Nephron (organoid): ENCODE measurements at regions not wholly inside any gene's neighbourhood (a gene's known extent, or its start where the extent isn't known, plus 50 kb on each side); places are given as distances from the start of the nearest gene placed in this dataset.
A peak's percentile ranks its signal among the peaks of the same experiment; 100 is the strongest.

Experiments
- H3K27ac Mint-ChIP-seq, 3 experiments: 2 replicates each; pipeline ENCODE4 v1.8.0; 2020; ENCODE audit warnings: mixed read lengths in 3 of 3, mild to moderate bottlenecking in 2 of 3, moderate library complexity in 1 of 3
- H3K27me3 Mint-ChIP-seq: 2 replicates; pipeline ENCODE4 v1.8.0; 2021; ENCODE audit warnings: low read depth, mild to moderate bottlenecking, moderate library complexity, mixed read lengths
- H3K36me3 Mint-ChIP-seq: 2 replicates; pipeline ENCODE4 v1.8.0; 2020; ENCODE audit warnings: low read depth, mixed read lengths
- H3K4me1 Mint-ChIP-seq: 2 replicates; pipeline ENCODE4 v1.8.0; 2020; ENCODE audit warnings: mixed read lengths
- H3K4me3 Mint-ChIP-seq, 3 experiments: 2 replicates each; pipeline ENCODE4 v1.8.0; 2020; ENCODE audit warnings: mild to moderate bottlenecking in 3 of 3, mixed read lengths in 3 of 3, moderate library complexity in 2 of 3
- H3K9me3 Mint-ChIP-seq: 2 replicates; pipeline ENCODE4 v1.8.0; 2020; ENCODE audit warnings: mixed read lengths
- CTCF ChIP-seq, 3 experiments: fragments of 200-600 bp; sonication (generic); IDR thresholded peaks; one replicate each; pipeline ENCODE4 v1.5.0; 2021; ENCODE audit warnings: antibody characterized with exemption in 3 of 3; ENCODE audit not compliant: unreplicated experiment in 3 of 3

GRCh38 chr4:159515314-159516025, 412.6 kb downstream of the RAPGEF2 start:
- H3K27me3 Mint-ChIP-seq, result no peaks in the 10 kb centered on the region
- H3K4me3 Mint-ChIP-seq, result no peak overlapping the region
- TF ChIP-seq CTCF (IDR thresholded peaks at IDR 0.05; ENCODE audit: unreplicated experiment in 3 of 3), result no peak
- H3K9me3 Mint-ChIP-seq, result peaks cover 5% of the 10 kb centered on the region
- peak overlapping the region in 1 of 3 experiments; percentile 58 for H3K27ac Mint-ChIP-seq
- no peaks in the 10 kb centered on the region for H3K36me3 Mint-ChIP-seq
- peaks cover 13% of the 10 kb centered on the region for H3K4me1 Mint-ChIP-seq

DNA sequence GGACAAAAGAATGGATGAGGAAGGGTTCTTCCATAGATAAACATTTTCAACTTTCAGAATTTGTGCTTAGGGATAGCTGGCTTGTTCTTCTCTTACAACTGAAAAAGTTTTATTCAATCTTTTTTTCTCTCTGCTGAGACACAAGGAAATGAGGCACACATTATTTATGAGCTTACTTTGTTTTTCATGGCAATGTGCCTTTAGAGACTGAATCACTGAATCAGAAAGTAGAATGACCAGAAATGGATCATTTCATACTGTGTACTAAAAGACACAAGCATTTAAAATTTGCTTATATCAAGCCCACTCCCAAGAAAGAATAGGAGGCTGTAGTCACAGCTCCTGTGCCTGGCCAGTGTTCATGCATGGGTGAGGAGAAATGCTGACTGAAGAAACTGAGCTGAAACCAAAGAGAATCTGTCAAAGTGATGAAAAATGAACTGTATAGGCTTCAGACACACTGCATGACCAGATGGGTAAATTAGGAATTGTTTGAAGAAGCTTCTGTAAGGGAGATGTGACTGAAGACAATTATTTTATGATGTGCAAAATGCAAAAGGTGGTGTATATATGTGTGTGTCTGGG, 413.8 kb downstream of the RAPGEF2 start:
- H3K36me3 Mint-ChIP-seq, result no peaks in the 10 kb centered on the region
- no peak overlapping the region for H3K4me3 Mint-ChIP-seq
- H3K9me3 Mint-ChIP-seq, result peaks cover 7% of the 10 kb centered on the region
- H3K27me3 Mint-ChIP-seq, result no peaks in the 10 kb centered on the region
- peak overlapping the region in 2 of 3 experiments; percentile 17 to 58 for H3K27ac Mint-ChIP-seq
- peaks cover 13% of the 10 kb centered on the region for H3K4me1 Mint-ChIP-seq
- no peak for TF ChIP-seq CTCF (IDR thresholded peaks at IDR 0.05; ENCODE audit: unreplicated experiment in 3 of 3)

GRCh38 chr4:159520074-159520473, 417.2 kb downstream of the RAPGEF2 start:
- Mint-ChIP-seq H3K27me3 (no peaks in the 10 kb centered on the region), H3K4me3 (no peak overlapping the region), H3K27ac (no peak overlapping the region), H3K36me3 (peaks cover 4% of the 10 kb centered on the region), H3K4me1 (peaks cover 13% of the 10 kb centered on the region), H3K9me3 (peaks cover 12% of the 10 kb centered on the region)
- TF ChIP-seq CTCF (IDR thresholded peaks at IDR 0.05; ENCODE audit: unreplicated experiment in 3 of 3), result no peak

- Mint-ChIP-seq H3K4me1 (no peaks in the 10 kb centered on the region), H3K36me3 (peaks cover 4% of the 10 kb centered on the region), H3K27ac (no peak overlapping the region), H3K4me3 (no peak overlapping the region), H3K27me3 (no peaks in the 10 kb centered on the region), H3K9me3 (peaks cover 26% of the 10 kb centered on the region)
- no peak for TF ChIP-seq CTCF (IDR thresholded peaks at IDR 0.05; ENCODE audit: unreplicated experiment in 3 of 3)
These were observed 423.3 kb downstream of the RAPGEF2 start for GRCh38 chr4:159526172-159526571.

DNA sequence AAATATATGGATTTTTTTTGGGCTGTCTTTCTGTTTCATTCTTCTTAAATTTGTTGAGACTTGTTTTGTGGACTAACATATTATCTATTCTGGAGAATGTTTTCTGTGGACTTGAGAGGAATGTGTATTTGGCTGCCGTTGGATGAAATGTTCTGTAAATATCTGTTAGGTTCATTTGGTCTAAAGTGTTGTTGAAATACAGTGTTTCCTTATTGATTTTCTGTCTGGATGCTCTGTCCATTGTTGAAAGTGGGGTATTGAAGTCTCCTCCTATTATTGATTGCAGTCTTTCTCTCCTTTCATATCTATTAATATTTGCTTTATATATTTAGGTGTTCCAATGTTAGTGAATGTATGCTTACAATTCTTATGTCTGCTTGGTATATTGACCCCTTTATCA, 431.8 kb downstream of the RAPGEF2 start:
- Mint-ChIP-seq H3K27ac (no peak overlapping the region), H3K9me3 (peaks cover 35% of the 10 kb centered on the region), H3K4me3 (no peak overlapping the region), H3K4me1 (peaks cover 15% of the 10 kb centered on the region), H3K27me3 (no peaks in the 10 kb centered on the region), H3K36me3 (no peaks in the 10 kb centered on the region)
- TF ChIP-seq CTCF (IDR thresholded peaks at IDR 0.05; ENCODE audit: unreplicated experiment in 3 of 3), result no peak

DNA sequence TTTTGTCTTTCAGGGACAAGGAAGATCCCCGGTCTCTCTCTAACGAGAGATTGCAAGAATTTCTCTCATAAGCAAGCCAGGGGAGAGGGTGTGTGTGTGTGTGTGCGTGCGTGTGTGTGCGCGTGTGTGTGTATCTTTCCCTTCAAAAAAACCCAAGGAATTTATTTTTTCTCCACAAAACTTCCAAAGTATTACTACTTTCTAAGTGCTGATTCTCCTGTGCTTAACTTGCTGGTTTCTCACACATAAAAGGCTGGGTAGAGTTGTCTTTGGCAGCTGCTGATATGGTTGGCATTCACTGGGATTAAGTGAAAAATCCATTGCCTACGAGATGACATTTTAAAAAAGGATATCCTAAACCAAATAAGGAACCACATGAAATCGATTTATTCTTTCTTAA, 435.7 kb downstream of the RAPGEF2 start:
- Mint-ChIP-seq H3K27me3 (peaks cover 5% of the 10 kb centered on the region), H3K36me3 (no peaks in the 10 kb centered on the region), H3K4me1 (peaks cover 35% of the 10 kb centered on the region)

More for the DNA sequence above, 435.7 kb downstream of the RAPGEF2 start:
- Mint-ChIP-seq H3K9me3 (peaks cover 19% of the 10 kb centered on the region), H3K4me3 (no peak overlapping the region), H3K27ac (no peak overlapping the region)
- no peak for TF ChIP-seq CTCF (IDR thresholded peaks at IDR 0.05; ENCODE audit: unreplicated experiment in 3 of 3)
